Stomach (tissue), 4 donors: ENCODE measurements at regions not wholly inside any gene's neighbourhood (a gene's known extent, or its start where the extent isn't known, plus 50 kb on each side); places are given as distances from the start of the nearest gene placed in this dataset.

ENCODE experiments used
- EP300 ChIP-seq: sonication (generic); formaldehyde crosslinking; IDR thresholded peaks from one replicate; pipeline ENCODE4 v1.6.1; 2017; ENCODE audit warnings: antibody characterized with exemption
- POLR2A ChIP-seq, 4 donors: fragments of 450-650 bp; IDR thresholded peaks; one replicate each; pipeline ENCODE4 v1.6.1; 2016; ENCODE audit warnings: antibody characterized with exemption in 4 of 4, control low read depth in 2 of 4, mild to moderate bottlenecking in 1 of 4, moderate library complexity in 1 of 4
- POLR2AphosphoS5 ChIP-seq, 3 donors: sonication (generic); formaldehyde crosslinking; IDR thresholded peaks; one replicate each; pipeline ENCODE4 v1.6.1; 2016; ENCODE audit warnings: antibody characterized with exemption in 3 of 3

DNA sequence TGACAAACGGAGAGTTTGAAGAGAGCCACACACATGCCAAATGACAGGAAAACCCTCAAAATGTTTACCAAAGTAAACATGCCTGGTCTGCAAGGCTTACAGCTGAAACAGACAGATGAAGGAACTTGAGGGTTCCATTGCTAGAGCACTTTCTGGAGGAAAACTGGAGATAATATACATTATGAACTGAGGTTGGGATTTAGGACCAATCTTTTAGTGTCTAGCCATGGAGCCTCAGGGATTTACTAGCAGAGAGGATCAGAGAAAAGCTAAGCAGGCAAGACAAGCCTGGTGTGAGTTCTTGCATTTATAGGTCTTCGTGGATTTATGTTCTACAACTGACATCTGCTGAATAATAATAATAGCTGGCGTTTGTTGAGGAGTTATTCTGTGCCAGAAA is 205.3 kb downstream of the AEBP2 start:
- TF ChIP-seq POLR2AphosphoS5 (IDR thresholded peaks at IDR 0.05) (no peak), POLR2A (IDR thresholded peaks at IDR 0.05) (no peak), EP300 (no peak)
